ENCODE measurements at regions not wholly inside any gene's neighbourhood (a gene's known extent, or its start where the extent isn't known, plus 50 kb on each side); places are given as distances from the start of the nearest gene placed in this dataset.
"Not testable (repeated sequence)": the region's sequence is repeated elsewhere in the genome, so short reads cannot be mapped to it uniquely, and the experiment has no call there.

- Histone ChIP-seq H3K27ac (no peak overlapping the region), H3K36me3 (replicated peaks) (no peaks in the 10 kb centered on the region), H3K27me3 (replicated peaks) (no peaks in the 10 kb centered on the region), H3K4me3 (ENCODE audit: low read depth, low read length) (no peak overlapping the region)
- DNase-seq = no peak
- TF ChIP-seq, protein P1, sequence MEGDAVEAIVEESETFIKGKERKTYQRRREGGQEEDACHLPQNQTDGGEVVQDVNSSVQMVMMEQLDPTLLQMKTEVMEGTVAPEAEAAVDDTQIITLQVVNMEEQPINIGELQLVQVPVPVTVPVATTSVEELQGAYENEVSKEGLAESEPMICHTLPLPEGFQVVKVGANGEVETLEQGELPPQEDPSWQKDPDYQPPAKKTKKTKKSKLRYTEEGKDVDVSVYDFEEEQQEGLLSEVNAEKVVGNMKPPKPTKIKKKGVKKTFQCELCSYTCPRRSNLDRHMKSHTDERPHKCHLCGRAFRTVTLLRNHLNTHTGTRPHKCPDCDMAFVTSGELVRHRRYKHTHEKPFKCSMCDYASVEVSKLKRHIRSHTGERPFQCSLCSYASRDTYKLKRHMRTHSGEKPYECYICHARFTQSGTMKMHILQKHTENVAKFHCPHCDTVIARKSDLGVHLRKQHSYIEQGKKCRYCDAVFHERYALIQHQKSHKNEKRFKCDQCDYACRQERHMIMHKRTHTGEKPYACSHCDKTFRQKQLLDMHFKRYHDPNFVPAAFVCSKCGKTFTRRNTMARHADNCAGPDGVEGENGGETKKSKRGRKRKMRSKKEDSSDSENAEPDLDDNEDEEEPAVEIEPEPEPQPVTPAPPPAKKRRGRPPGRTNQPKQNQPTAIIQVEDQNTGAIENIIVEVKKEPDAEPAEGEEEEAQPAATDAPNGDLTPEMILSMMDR (IDR thresholded peaks at IDR 0.05; ENCODE audit: low read depth, low read length, missing control alignments) = no peak
- in situ Hi-C loops (cut with HindIII; ENCODE audit: low pct_ligation_motif_present, low sequenced_read_pairs) = no loop called here
Observed at GRCh38 chr4:163707873-163708272, 213.4 kb downstream of the TMA16 start.

DNA sequence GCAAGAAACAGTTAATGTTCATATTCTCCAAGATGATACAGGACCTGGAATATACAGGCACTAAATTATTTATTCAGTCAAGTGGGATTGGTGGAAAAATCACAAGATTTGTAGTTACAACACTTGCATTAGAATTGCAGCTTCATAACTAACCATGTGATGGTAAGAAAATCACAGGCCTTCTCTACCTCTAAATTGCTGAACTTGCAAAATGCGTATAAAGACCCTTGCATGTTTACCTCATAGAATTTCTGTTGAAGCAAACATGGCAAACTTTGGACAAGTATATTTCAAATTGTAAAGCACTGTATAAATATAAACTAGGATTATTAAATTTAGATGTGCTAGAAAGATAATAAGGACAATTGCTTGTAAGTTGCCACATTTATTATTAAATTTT lies 215.1 kb downstream of the TMA16 start:
- TF ChIP-seq, protein P1 (IDR thresholded peaks at IDR 0.05; ENCODE audit: low read depth, low read length, missing control alignments) = no peak
- no peak for DNase-seq
- Histone ChIP-seq H3K27me3 (replicated peaks) (no peaks in the 10 kb centered on the region), H3K4me3 (ENCODE audit: low read depth, low read length) (no peak overlapping the region), H3K36me3 (replicated peaks) (no peaks in the 10 kb centered on the region), H3K27ac (no peak overlapping the region)
- in situ Hi-C loops (cut with HindIII; ENCODE audit: low pct_ligation_motif_present, low sequenced_read_pairs) = no loop called here

- DNase-seq = no peak
- TF ChIP-seq, protein P1 (IDR thresholded peaks at IDR 0.05; ENCODE audit: low read depth, low read length, missing control alignments) = no peak
- no peak overlapping the region for H3K4me3 ChIP-seq (ENCODE audit: low read depth, low read length)
- H3K27me3 ChIP-seq (replicated peaks) = no peaks in the 10 kb centered on the region
- H3K27ac ChIP-seq = no peak overlapping the region
- H3K36me3 ChIP-seq (replicated peaks) = no peaks in the 10 kb centered on the region
- in situ Hi-C loops (cut with HindIII; ENCODE audit: low pct_ligation_motif_present, low sequenced_read_pairs) = no loop called here
Observed at GRCh38 chr4:163710158-163710557, 215.7 kb downstream of the TMA16 start.

- H3K27me3 ChIP-seq (replicated peaks); H3K36me3 ChIP-seq (replicated peaks); H3K27ac ChIP-seq; H3K4me3 ChIP-seq (ENCODE audit: low read depth, low read length); in situ Hi-C loops (cut with HindIII; ENCODE audit: low pct_ligation_motif_present, low sequenced_read_pairs); DNase-seq: not testable (repeated sequence)
Observed at GRCh38 chr4:163724495-163724894, 230.0 kb downstream of the TMA16 start.

DNA sequence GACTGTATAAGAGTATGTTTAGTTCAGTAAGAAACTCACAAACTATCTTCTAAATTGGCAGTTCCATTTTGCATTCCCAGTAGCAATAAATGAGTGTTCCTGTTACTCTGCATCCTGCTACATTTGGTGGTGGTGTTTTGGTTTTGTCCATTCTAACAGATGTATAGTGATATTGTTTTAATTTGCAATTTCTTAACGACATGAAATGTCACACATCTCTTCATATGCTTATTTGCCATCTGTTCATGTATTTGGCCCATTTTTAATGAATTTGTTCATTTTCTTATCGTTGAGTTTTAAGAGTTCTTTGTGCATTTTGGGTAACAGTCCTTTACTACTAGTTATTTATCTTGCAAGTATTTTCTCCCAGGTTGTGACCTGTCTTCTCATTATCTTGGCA lies 232.2 kb downstream of the TMA16 start:
- TF ChIP-seq, protein P1 (IDR thresholded peaks at IDR 0.05; ENCODE audit: low read depth, low read length, missing control alignments) = no peak

GRCh38 chr4:163731071-163731470 lies 236.6 kb downstream of the TMA16 start:
- in situ Hi-C loops (cut with HindIII; ENCODE audit: low pct_ligation_motif_present, low sequenced_read_pairs) = no loop called here
- TF ChIP-seq, protein P1 (IDR thresholded peaks at IDR 0.05; ENCODE audit: low read depth, low read length, missing control alignments) = no peak
- H3K27ac ChIP-seq = no peak overlapping the region
- H3K4me3 ChIP-seq (ENCODE audit: low read depth, low read length) = no peak overlapping the region
- H3K27me3 ChIP-seq (replicated peaks) = no peaks in the 10 kb centered on the region
- DNase-seq = no peak
- H3K36me3 ChIP-seq (replicated peaks) = no peaks in the 10 kb centered on the region

More for the DNA sequence above, 232.2 kb downstream of the TMA16 start:
- no peak overlapping the region for H3K4me3 ChIP-seq (ENCODE audit: low read depth, low read length)
- in situ Hi-C loops (cut with HindIII; ENCODE audit: low pct_ligation_motif_present, low sequenced_read_pairs) = no loop called here
- H3K27me3 ChIP-seq (replicated peaks) = no peaks in the 10 kb centered on the region
- DNase-seq = no peak
- H3K36me3 ChIP-seq (replicated peaks) = no peaks in the 10 kb centered on the region
- no peak overlapping the region for H3K27ac ChIP-seq
